GM04504 (cell line): ENCODE measurements at regions not wholly inside any gene's neighbourhood (a gene's known extent, or its start where the extent isn't known, plus 50 kb on each side); places are given as distances from the start of the nearest gene placed in this dataset.
A peak's percentile ranks its signal among the peaks of the same experiment; 100 is the strongest.
"Not testable (repeated sequence)": the region's sequence is repeated elsewhere in the genome, so short reads cannot be mapped to it uniquely, and the experiment has no call there.

Experiments used
- DNase-seq: peaks from one replicate; pipeline ENCODE4 v3.0.0-alpha.2; 2012; ENCODE audit warnings: low read depth

DNA sequence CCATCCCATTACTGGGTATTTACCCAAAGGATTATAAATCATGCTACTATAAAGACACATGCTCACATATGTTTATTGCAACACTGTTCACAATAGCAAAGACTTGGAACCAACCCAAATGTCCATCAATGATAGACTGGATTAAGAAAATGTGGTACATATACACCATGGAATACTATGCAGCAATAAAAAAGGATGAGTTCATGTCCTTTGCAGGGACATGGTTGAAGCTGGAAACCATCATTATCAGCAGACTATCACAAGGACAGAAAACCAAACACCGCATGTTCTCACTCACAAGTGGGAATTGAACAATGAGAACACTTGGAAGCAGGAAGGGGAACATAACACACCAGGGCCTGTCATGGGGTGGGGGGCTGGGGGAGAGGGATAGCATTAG, 249.6 kb upstream of the RASGRP1 start:
- DNase-seq: not testable (repeated sequence)

- DNase-seq: no peak
Measured at GRCh38 chr15:38814891-38815290, 250.3 kb upstream of the RASGRP1 start.

DNA sequence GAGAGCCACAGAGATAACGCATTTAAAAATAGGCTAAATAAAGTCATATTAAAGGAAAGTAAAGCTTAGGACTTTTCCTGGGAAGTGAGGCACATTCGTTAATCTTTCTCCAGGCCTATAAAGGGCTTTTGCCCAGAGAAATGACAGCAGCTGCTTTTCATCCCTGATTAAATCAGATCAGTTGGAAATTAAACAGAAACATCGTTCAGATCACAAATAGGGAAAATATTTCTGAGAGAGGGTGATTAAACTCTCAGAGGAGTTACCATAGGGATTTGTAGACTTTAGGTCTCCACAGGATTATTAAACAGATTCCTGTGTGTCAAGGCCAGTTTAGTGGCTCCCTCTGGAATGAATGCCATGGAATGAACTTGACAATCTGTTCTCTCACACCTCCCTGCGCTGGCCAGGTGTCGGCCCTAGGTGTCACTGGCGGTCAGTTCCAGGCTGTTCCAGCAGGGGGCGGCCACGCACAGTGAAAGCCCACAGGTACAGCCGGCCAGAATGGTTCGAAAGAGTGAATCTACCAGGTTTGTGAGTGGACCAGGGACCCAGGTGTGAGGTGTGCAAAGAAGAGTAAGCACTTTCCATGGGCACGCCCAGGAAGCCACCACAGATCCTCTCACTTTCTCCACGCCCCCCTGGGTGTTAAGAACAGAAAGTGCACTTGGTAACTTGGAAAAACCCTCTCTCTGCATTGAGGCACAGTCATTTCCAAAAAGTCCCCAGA, 253.0 kb upstream of the RASGRP1 start:
- DNase-seq: peak; percentile 55

- DNase-seq: no peak
Measured at GRCh38 chr15:38818157-38818790, 253.7 kb upstream of the RASGRP1 start.

DNA sequence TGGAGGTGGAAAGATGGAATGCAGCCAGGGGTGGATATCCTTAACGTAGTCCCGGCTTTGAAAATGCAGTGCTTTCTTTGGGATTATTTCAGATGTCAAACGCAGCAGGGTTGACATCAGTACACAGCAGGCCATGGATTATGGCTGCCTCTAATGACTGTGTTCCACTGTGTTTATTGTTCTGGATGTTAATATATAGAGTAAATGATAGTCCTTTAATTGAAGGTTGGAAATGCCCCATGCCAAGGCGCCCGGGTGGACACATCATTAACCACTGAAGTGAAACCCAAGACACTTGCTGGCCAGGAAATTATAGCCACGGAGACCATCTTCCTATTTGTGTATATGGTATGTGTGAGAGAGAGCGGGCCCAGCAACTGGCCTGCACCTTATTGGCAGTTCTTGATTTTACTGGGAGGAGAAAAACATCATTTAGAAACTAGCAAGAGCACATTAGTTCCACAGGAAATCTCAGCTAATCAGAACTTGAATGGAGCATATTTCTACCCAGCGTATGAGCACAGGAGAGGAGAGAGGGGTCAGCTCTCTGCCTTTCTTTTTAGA, 254.9 kb upstream of the RASGRP1 start:
- no peak for DNase-seq

DNA sequence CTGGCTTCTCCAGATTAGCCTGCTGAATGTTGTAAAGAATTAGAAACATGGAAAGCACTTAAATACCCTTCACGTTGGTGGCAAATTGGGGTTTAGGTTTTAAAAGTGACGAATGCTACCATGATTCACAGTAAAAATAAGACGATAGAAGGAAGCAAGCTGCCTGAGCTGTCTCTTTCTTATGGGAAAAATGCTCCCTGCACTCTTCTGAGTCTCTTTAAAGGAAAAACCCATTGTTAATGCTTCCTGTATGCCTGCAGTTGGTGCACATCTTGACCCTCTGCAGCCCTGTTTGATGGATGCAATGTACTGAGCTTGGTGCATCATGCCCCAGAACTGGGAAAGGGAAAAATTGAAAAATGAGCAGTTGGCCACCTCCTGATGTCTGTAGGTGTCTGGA, 258.6 kb upstream of the RASGRP1 start:
- DNase-seq: no peak

GRCh38 chr15:38824719-38825118, 260.1 kb upstream of the RASGRP1 start:
- DNase-seq: no peak

DNA sequence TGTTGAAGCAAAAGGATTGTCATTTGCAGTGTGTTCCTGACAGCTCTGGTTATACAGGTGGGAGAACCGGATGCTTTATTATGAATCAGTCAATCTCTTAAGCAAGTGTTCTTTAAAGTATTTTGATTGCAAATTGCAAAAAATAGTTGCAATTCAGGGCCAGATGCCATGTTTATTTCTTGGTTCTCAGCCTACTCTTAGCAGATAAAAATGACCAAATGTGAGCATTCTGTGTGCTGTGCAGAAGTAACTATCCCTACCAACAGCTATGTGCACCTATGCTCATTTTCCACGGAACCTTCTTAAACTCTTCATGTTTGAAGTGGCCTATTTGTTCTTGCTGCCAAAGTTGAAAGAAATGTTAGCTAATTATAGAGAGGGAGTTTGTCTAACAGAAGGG, 262.3 kb upstream of the RASGRP1 start:
- DNase-seq: no peak

DNA sequence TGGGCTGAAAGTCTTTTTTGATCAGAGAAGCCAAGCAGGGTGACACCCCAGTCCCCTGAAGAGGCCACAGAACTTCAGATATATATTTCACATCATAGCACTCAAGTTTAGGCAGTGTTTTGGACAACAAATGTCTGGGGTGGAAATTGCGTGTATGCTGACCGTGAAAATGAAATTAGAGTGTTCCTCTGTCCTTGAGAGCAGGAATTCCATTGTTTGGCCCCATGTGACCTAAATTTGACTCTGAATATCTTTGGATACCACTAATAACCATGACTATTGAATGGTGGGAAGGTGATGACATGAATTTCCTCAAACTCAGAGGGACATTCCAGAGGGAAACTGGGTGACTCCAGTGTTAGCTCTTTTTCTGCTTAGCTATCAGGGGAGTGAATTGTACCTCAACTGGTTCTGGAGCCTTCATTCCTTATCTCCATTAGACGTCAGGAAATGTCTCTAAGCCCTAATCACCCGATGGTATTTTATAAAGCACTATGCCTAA, 263.5 kb upstream of the RASGRP1 start:
- DNase-seq: no peak

DNA sequence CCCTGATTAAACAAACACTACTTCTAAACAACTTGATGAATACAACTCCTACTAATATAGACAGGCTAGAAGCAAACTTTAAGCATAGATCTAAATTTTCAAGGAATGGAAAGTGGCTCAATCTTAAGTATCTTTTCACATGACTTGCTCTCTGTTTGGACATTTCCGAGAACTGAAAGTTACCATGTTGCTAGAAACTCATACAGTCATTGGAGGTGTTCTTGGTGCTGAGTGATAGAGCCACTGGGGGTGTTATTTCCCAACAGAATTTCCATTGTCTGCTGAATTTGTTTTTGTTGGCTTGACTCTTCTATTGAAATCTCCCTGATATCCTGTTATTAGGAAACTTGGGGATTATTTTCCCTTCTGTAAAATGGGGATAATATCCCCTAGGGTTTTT, 264.5 kb upstream of the RASGRP1 start:
- no peak for DNase-seq

DNA sequence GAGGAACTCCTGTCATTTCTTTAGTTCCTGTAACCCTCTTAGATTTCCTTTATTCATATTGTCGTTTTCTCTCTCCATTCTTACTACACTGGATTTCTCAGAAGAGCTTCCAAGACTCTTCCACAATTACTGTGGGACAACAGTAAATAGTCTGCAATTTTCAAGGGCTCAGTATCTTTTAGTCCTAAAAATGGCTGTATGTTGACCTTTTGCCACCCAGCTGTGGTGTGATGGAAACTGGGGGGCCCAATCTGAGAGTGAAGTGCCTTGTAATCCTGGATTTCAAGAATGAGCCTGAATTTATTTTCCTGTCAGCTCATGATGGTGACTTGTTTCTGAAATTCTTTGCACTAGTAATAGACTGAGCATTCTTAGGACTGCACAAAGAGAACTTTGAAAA, 277.6 kb upstream of the RASGRP1 start:
- DNase-seq: no peak

DNA sequence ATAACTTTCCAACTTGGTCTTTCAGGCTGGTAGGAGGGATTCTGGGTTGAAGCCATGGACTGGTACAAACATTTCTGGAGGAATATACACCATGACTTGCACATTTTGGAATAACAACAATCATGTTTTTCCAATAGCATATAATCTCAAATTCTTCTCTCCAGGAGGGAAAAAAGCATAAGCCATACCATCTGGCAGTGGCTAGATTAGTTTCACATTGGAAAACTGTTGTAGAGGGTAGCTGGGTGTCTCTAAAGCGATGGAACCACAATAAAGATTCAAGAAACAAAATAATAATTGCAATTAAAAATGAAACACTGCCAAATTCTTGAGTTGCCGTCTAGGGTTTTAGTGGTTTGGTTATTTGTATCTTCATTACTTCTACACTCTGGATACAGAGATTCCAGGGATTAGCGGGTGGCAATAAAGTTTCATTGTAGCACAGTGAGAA, 278.5 kb upstream of the RASGRP1 start:
- DNase-seq: no peak

DNA sequence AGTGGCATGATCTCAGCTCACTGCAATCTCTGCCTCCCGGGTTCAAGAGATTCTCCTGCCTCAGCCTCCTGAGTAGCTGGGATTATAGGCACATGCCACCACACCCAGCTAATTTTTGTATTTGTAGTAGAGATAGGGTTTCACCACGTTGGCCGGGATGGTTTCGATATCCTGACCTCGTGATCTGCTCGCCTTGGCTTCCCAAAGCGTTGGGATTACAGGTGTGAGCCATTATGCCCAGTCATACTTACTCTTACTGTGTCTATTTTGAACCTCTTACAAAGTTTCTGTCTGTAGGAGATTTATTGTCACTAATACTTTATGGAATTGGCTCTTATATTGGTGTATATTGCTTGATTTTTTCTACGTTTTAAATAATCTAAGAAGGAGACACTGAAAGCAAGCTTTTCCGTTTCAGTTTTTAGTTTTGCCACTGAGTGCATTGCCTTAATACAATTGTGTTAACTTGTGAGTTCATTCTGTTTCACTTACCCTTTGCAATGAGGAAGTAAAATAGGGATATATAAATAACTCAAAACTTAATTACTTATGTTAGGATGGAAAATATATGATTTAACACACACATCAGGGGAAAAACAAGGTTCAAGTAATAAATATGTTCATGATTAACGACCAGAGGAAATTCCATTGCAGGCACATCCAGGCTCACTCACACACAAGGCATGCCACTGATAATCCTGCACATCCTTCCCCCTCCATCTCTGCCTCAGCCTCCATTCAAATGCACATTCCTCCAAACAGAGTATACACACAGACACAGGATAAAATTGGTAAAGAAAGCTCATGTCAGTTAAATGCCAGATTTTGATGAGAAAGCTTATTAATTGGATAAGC, 279.3 kb upstream of the RASGRP1 start:
- DNase-seq: peak; percentile 90

GRCh38 chr15:38844736-38845135, 280.1 kb upstream of the RASGRP1 start:
- no peak for DNase-seq

DNA sequence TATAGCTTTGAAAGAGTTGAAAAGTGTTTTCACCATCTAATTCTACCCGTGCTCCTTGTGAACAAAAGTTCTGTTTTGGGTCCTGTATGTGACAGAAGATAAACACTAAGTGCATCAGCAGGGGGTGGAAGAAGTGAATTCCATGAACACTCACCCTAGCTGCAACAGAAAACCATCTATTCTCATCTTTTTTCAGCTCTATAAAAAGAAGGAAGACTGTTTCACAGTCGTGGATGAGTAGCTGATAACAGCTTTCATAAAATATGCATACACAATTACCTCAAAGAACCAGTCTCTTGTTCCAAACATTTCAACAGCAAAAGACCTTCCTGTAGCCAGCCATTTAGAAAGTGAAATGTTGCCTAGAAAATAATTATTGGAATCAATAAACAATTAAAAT, 281.7 kb upstream of the RASGRP1 start:
- DNase-seq: no peak

- no peak for DNase-seq
Measured at GRCh38 chr15:38847666-38848065, 283.1 kb upstream of the RASGRP1 start.

DNA sequence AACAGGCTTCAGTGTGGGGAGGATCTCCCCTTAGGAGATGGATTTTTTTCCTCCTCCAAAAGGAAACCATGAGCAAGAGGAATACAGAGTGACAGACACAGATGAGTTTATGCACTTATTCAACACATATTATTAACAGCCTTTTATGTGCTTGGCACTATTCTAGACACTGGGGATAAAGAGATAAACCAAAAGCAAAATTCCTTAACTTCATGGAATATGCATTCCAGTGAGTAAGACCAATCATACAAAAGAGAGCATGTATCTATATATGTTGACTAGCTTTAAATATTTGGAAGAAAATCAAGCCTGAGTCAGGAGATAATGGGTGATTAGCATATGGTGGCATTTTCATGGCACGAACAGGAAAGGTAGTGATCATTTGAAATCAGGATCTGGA, 284.4 kb upstream of the RASGRP1 start:
- DNase-seq: no peak

- DNase-seq: not testable (repeated sequence)
Measured at GRCh38 chr15:38852188-38852587, 287.6 kb upstream of the RASGRP1 start.

DNA sequence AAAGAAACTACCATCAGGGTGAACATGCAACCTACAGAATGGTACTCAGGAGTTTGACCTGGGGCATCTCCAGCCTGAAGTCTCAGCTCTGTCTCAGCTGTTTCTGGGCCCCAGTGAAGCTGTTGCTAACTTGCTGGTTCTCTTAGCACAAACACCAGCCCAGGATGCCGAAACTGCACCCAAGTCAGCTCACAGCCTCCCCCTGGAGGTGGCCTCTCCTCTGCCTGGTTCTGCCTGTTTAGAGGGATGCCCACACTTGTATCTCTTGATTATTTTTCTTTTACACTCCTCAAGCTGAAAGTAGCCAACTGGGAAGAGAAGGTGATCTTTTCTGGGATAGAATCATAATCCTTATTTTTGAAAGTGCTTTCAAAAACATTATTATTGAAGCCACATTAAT, 289.0 kb upstream of the RASGRP1 start:
- DNase-seq: no peak

DNA sequence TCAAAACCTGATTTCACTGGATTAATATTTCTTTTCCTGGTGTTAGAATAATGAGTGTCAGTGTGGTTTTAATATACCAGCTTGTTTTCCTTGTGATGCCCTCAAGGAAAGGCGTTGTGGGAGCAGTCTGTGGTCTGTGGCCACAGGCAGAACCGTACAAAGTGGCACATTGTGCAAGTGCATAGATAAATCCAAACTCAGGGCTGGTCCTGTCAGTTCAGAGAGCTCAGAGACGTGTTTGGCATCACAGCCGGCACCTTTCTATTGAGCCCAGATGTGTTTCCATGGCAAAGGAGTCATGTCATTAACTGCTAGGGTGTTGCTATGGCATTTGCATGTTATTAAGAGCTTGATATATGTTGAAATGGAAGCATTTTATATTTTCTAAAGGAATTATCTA, 289.9 kb upstream of the RASGRP1 start:
- peak; percentile 61 for DNase-seq

DNA sequence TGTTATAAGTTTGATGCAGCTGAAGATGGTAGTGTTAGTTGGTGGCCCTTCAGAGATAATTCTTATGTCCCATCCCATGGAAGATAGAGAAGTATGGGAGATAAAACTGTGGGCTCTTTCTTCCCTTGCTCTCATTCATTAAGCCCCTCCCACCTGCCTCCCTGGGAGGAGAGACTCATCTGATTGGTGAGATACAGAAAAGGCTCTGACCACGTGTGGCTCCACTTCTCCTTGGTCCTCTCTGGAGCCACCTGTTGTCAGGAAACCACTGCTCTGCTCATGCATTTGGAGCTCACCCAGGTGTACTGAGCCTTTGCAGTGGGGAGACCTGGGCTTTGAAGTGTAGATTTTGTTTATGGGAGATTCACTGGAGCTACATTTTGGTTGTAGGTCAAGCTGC, 293.2 kb upstream of the RASGRP1 start:
- no peak for DNase-seq

- DNase-seq: no peak
Measured at GRCh38 chr15:38859574-38859973, 295.0 kb upstream of the RASGRP1 start.
